ENCODE measurements at regions not wholly inside any gene's neighbourhood (a gene's known extent, or its start where the extent isn't known, plus 50 kb on each side); places are given as distances from the start of the nearest gene placed in this dataset.

DNA sequence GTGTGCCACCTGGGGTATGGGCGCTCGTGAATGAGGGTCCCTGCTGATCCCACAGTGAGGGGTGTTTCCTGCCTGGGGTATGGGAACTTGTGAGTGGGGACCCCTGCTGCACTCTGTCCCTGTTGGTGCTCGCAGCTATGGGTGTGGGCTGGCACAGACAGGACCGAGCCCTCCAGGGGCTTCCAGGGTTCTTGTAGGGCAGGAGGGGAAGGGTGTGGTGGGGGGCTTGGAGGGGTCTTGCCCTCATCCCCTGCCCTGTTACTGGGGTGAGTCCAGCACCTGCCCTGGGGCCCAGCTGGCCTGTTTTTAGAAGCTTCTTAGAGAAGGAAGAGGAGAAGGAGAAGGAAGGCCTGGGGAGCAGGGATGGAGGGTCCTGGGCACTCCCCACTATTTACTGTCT is 377.0 kb upstream of the NUPR2 start:
- TF ChIP-seq, protein P1, sequence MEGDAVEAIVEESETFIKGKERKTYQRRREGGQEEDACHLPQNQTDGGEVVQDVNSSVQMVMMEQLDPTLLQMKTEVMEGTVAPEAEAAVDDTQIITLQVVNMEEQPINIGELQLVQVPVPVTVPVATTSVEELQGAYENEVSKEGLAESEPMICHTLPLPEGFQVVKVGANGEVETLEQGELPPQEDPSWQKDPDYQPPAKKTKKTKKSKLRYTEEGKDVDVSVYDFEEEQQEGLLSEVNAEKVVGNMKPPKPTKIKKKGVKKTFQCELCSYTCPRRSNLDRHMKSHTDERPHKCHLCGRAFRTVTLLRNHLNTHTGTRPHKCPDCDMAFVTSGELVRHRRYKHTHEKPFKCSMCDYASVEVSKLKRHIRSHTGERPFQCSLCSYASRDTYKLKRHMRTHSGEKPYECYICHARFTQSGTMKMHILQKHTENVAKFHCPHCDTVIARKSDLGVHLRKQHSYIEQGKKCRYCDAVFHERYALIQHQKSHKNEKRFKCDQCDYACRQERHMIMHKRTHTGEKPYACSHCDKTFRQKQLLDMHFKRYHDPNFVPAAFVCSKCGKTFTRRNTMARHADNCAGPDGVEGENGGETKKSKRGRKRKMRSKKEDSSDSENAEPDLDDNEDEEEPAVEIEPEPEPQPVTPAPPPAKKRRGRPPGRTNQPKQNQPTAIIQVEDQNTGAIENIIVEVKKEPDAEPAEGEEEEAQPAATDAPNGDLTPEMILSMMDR (IDR thresholded peaks at IDR 0.05) = no peak
- TF ChIP-seq ZFX (IDR thresholded peaks at IDR 0.05; ENCODE audit: borderline replicate concordance) = no peak

All from 22Rv1 (cell line).